ENCODE measurements at regions not wholly inside any gene's neighbourhood (a gene's known extent, or its start where the extent isn't known, plus 50 kb on each side); places are given as distances from the start of the nearest gene placed in this dataset.

- ChIA-PET POLR2A (no interaction called here), CTCF (no interaction called here)
- no peaks in the 10 kb centered on the region for H3K27me3 Mint-ChIP-seq
- no peak overlapping the region for H3K27ac Mint-ChIP-seq
- no peak overlapping the region for H3K4me3 Mint-ChIP-seq
- peaks cover 13% of the 10 kb centered on the region for H3K4me1 Mint-ChIP-seq
- H3K9me3 Mint-ChIP-seq: peaks cover 5% of the 10 kb centered on the region
- no peak for DNase-seq
- no peaks in the 10 kb centered on the region for H3K36me3 Mint-ChIP-seq (ENCODE audit: low read depth)
- ATAC-seq (ENCODE audit: low read depth): no peak
- intact Hi-C loops (cut with micrococcal nuclease): no loop called here
- no peak for TF ChIP-seq CTCF (IDR thresholded peaks at IDR 0.05)
Observed at GRCh38 chr13:40119852-40120251, 464.4 kb downstream of the COG6 start.

GRCh38 chr13:40120288-40120687 lies 464.8 kb downstream of the COG6 start:
- intact Hi-C loops (cut with micrococcal nuclease): no loop called here
- Mint-ChIP-seq H3K9me3 (peaks cover 5% of the 10 kb centered on the region), H3K27ac (no peak overlapping the region), H3K4me3 (no peak overlapping the region), H3K27me3 (no peaks in the 10 kb centered on the region), H3K4me1 (peaks cover 17% of the 10 kb centered on the region), H3K36me3 (ENCODE audit: low read depth) (no peaks in the 10 kb centered on the region)
- ATAC-seq (ENCODE audit: low read depth) (no peak), DNase-seq (no peak)
- ChIA-PET CTCF (no interaction called here), POLR2A (no interaction called here)
- TF ChIP-seq CTCF (IDR thresholded peaks at IDR 0.05): no peak

GRCh38 chr13:40120781-40121180 lies 465.3 kb downstream of the COG6 start:
- ChIA-PET POLR2A (no interaction called here), CTCF (no interaction called here)

GRCh38 chr13:40121722-40122121 lies 466.3 kb downstream of the COG6 start:
- Mint-ChIP-seq H3K36me3 (ENCODE audit: low read depth) (no peaks in the 10 kb centered on the region), H3K9me3 (peaks cover 5% of the 10 kb centered on the region), H3K27me3 (no peaks in the 10 kb centered on the region), H3K27ac (no peak overlapping the region), H3K4me1 (peaks cover 21% of the 10 kb centered on the region), H3K4me3 (no peak overlapping the region)
- intact Hi-C loops (cut with micrococcal nuclease): no loop called here
- POLR2A ChIA-PET: interaction anchor here (1.1 kb wide), 1 partner anchor 19 kb away, joined by 3 read pairs; no protein-coding TSS in a partner anchor
- CTCF ChIA-PET: no interaction called here
- ATAC-seq (ENCODE audit: low read depth): no peak
- TF ChIP-seq CTCF (IDR thresholded peaks at IDR 0.05): no peak
- no peak for DNase-seq

More at GRCh38 chr13:40120781-40121180, 465.3 kb downstream of the COG6 start:
- DNase-seq: no peak
- Mint-ChIP-seq H3K4me3 (no peak overlapping the region), H3K27ac (no peak overlapping the region), H3K36me3 (ENCODE audit: low read depth) (no peaks in the 10 kb centered on the region), H3K4me1 (peaks cover 20% of the 10 kb centered on the region), H3K9me3 (peaks cover 5% of the 10 kb centered on the region), H3K27me3 (no peaks in the 10 kb centered on the region)
- no peak for TF ChIP-seq CTCF (IDR thresholded peaks at IDR 0.05)
- no peak for ATAC-seq (ENCODE audit: low read depth)
- intact Hi-C loops (cut with micrococcal nuclease): no loop called here

- intact Hi-C loops (cut with micrococcal nuclease): no loop called here
- no peak overlapping the region for H3K4me3 Mint-ChIP-seq
- ATAC-seq (ENCODE audit: low read depth) (no peak), DNase-seq (no peak)
- ChIA-PET CTCF (no interaction called here), POLR2A (no interaction called here)
- H3K27me3 Mint-ChIP-seq: no peaks in the 10 kb centered on the region
- TF ChIP-seq CTCF (IDR thresholded peaks at IDR 0.05): no peak
- no peaks in the 10 kb centered on the region for H3K36me3 Mint-ChIP-seq (ENCODE audit: low read depth)
- H3K27ac Mint-ChIP-seq: no peak overlapping the region
- peaks cover 44% of the 10 kb centered on the region for H3K4me1 Mint-ChIP-seq
- peaks cover 5% of the 10 kb centered on the region for H3K9me3 Mint-ChIP-seq
Observed at GRCh38 chr13:40123962-40124632, 468.6 kb downstream of the COG6 start.
